Panc1 (cell line): ENCODE measurements at regions not wholly inside any gene's neighbourhood (a gene's known extent, or its start where the extent isn't known, plus 50 kb on each side); places are given as distances from the start of the nearest gene placed in this dataset.
"Not testable (repeated sequence)": the region's sequence is repeated elsewhere in the genome, so short reads cannot be mapped to it uniquely, and the experiment has no call there.

Experiments used
- ATAC-seq: fragments of 200-7000 bp; cut with Tn5 transposase; 2 replicates; pipeline ENCODE4 v1.9.1; 2020; ENCODE audit warnings: mild to moderate bottlenecking, moderate library complexity
- BruUV-seq: library from RNA; stranded (reverse); fragments of 400-500 nt; replicated peaks from 2 replicates; lab custom pipeline; 2021; lab: Mats Ljungman, UMichigan
- CTCF ChIA-PET: fragments of 300-600 bp; sonication (Branson Sonifier 250); formaldehyde crosslinking; loops from one replicate; lab custom pipeline; 2022; ENCODE audit warnings: antibody characterized with exemption; lab: Charles Lee
- POLR2A ChIA-PET: fragments of 300-600 bp; sonication (Branson Sonifier 250); formaldehyde crosslinking; loops from one replicate; lab custom pipeline; 2022; ENCODE audit warnings: antibody characterized with exemption; lab: Charles Lee
- DNase-seq: peaks from one replicate; pipeline ENCODE4 v3.0.0-alpha.2; 2010; ENCODE audit warnings: low read depth, low spot score
- H3K27ac ChIP-seq: 2 replicates; pipeline ENCODE4 v1.5.1; 2011; ENCODE audit warnings: mild to moderate bottlenecking, low read length, inconsistent platforms
- H3K27me3 ChIP-seq: fragments of 200-500 bp; sonication (Bioruptor generic); 2 replicates; pipeline ENCODE4 v1.6.0; 2014; ENCODE audit warnings: low read length, inconsistent platforms; ENCODE audit not compliant: control insufficient read depth, insufficient read depth
- H3K36me3 ChIP-seq: fragments of 200-500 bp; sonication (Bioruptor generic); 2 replicates; pipeline ENCODE4 v1.5.1; 2014; ENCODE audit warnings: inconsistent platforms, mild to moderate bottlenecking, low read length, moderate library complexity; ENCODE audit not compliant: control insufficient read depth, insufficient read depth
- H3K4me1 ChIP-seq: 2 replicates; pipeline ENCODE4 v1.5.1; 2011; ENCODE audit warnings: inconsistent platforms, mild to moderate bottlenecking, low read length, moderate library complexity; ENCODE audit not compliant: control insufficient read depth, insufficient read depth
- H3K4me3 ChIP-seq, 2 experiments: 2 replicates each; pipeline ENCODE4 v1.5.1; 2011 to 2012; ENCODE audit warnings: low read depth in 2 of 2, low read length in 2 of 2, mild to moderate bottlenecking in 2 of 2, inconsistent platforms in 1 of 2, moderate library complexity in 1 of 2
- H3K9me3 ChIP-seq: fragments of 200-500 bp; sonication (Bioruptor generic); 2 replicates; pipeline ENCODE4 v1.5.1; 2014; ENCODE audit warnings: low read depth, mild to moderate bottlenecking, inconsistent platforms, low read length, moderate library complexity; ENCODE audit not compliant: control insufficient read depth, insufficient read depth
- POLR2AphosphoS5 ChIP-seq: IDR thresholded peaks from 2 replicates; pipeline ENCODE4 v1.6.1; 2012; ENCODE audit warnings: mild to moderate bottlenecking, low read depth, low read length, moderate library complexity
- SIN3A ChIP-seq: IDR thresholded peaks from 2 replicates; pipeline ENCODE4 v1.6.1; 2012; ENCODE audit warnings: low read depth, mild to moderate bottlenecking, low read length, moderate library complexity, borderline replicate concordance; ENCODE audit not compliant: insufficient read depth
- TCF7L2 ChIP-seq: IDR thresholded peaks from 2 replicates; pipeline ENCODE4 v1.6.1; 2011; ENCODE audit warnings: mild to moderate bottlenecking, low read depth, low read length, inconsistent platforms
- in situ Hi-C: cut with HindIII; loops from 2 replicates; pipeline ENCODE4 v1.10.0; 2016; ENCODE audit warnings: low sequenced_read_pairs, low pct_unique_long_range_greater_than_20kb
- intact Hi-C: fragments of 100-400 bp; cut with micrococcal nuclease; formaldehyde crosslinking; loops from one replicate; pipeline ENCODE4 v1.10.0; 2022; ENCODE audit not compliant: unreplicated experiment
- TF ChIP-seq, protein P1 (sequence below), 2 experiments: IDR thresholded peaks; 2 replicates each; pipeline ENCODE4 v1.6.1; 2011 to 2012; ENCODE audit warnings: low read depth in 2 of 2, control low read depth in 1 of 2, low read length in 1 of 2, mild to moderate bottlenecking in 1 of 2, moderate library complexity in 1 of 2; ENCODE audit not compliant: insufficient read depth in 1 of 2
- TF ChIP-seq, protein P2 (sequence below): fragments of 450-650 bp; IDR thresholded peaks from 2 replicates; pipeline ENCODE4 v1.5.1; 2017; ENCODE audit warnings: mild to moderate bottlenecking

DNA sequence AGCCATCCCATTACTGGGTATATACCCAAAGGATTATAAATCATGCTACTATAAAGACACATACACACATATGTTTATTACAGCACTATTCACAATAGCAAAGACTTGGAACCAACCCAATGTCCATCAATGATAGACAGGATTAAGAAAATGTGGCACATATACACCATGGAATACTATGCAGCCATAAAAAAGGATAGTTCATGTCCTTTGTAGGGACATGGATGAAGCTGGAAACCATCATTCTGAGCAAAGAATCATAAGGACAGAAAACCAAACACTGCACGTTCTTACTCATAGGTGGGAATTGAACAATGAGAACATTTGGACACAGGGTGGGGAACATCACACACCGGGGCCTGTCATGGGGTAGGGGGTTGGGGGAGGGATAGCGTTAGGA, 60.3 kb upstream of the NMU start:
- BruUV-seq, H3K4me3 ChIP-seq, H3K36me3 ChIP-seq, intact Hi-C loops, H3K27ac ChIP-seq, ATAC-seq, CTCF ChIA-PET, H3K27me3 ChIP-seq, H3K4me1 ChIP-seq, POLR2A ChIA-PET, H3K9me3 ChIP-seq, DNase-seq, in situ Hi-C loops: not testable (repeated sequence)

DNA sequence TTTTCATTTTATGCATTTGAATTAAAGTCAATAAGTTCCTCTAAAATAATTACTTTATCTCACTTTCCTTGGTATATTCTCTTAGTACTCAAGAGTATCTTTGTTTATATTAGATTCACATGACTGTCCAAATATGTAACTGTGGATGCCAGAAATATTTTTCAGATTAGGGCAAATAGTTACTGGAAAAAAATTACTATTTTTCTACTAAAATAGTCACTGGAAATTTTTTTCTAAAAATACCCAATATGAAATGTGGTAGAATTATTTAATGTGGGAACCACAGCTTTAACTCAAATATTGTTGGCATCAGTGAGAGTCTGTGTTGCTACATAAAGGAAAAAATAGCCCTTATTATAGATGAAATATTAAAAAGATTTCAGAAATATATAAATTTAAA, 70.4 kb upstream of the NMU start:
- in situ Hi-C loops: no loop called here
- no TSS peak for BruUV-seq
- no peaks in the 10 kb centered on the region for H3K27me3 ChIP-seq
- ChIA-PET POLR2A (no interaction called here), CTCF (no interaction called here)
- DNase-seq (no peak), ATAC-seq (no peak)
- no peaks in the 10 kb centered on the region for H3K4me1 ChIP-seq
- TF ChIP-seq SIN3A: no peak
- TF ChIP-seq, protein P1, sequence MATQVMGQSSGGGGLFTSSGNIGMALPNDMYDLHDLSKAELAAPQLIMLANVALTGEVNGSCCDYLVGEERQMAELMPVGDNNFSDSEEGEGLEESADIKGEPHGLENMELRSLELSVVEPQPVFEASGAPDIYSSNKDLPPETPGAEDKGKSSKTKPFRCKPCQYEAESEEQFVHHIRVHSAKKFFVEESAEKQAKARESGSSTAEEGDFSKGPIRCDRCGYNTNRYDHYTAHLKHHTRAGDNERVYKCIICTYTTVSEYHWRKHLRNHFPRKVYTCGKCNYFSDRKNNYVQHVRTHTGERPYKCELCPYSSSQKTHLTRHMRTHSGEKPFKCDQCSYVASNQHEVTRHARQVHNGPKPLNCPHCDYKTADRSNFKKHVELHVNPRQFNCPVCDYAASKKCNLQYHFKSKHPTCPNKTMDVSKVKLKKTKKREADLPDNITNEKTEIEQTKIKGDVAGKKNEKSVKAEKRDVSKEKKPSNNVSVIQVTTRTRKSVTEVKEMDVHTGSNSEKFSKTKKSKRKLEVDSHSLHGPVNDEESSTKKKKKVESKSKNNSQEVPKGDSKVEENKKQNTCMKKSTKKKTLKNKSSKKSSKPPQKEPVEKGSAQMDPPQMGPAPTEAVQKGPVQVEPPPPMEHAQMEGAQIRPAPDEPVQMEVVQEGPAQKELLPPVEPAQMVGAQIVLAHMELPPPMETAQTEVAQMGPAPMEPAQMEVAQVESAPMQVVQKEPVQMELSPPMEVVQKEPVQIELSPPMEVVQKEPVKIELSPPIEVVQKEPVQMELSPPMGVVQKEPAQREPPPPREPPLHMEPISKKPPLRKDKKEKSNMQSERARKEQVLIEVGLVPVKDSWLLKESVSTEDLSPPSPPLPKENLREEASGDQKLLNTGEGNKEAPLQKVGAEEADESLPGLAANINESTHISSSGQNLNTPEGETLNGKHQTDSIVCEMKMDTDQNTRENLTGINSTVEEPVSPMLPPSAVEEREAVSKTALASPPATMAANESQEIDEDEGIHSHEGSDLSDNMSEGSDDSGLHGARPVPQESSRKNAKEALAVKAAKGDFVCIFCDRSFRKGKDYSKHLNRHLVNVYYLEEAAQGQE (IDR thresholded peaks at IDR 0.05; ENCODE audit: insufficient read depth in 1 of 2, low read depth in 2 of 2, low read length in 1 of 2): no peak
- TF ChIP-seq, protein P2, sequence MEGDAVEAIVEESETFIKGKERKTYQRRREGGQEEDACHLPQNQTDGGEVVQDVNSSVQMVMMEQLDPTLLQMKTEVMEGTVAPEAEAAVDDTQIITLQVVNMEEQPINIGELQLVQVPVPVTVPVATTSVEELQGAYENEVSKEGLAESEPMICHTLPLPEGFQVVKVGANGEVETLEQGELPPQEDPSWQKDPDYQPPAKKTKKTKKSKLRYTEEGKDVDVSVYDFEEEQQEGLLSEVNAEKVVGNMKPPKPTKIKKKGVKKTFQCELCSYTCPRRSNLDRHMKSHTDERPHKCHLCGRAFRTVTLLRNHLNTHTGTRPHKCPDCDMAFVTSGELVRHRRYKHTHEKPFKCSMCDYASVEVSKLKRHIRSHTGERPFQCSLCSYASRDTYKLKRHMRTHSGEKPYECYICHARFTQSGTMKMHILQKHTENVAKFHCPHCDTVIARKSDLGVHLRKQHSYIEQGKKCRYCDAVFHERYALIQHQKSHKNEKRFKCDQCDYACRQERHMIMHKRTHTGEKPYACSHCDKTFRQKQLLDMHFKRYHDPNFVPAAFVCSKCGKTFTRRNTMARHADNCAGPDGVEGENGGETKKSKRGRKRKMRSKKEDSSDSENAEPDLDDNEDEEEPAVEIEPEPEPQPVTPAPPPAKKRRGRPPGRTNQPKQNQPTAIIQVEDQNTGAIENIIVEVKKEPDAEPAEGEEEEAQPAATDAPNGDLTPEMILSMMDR: no peak
- TF ChIP-seq POLR2AphosphoS5: no peak
- TF ChIP-seq TCF7L2: no peak
- H3K27ac ChIP-seq: no peak overlapping the region
- no peaks in the 10 kb centered on the region for H3K36me3 ChIP-seq
- H3K4me3 ChIP-seq: no peak overlapping the region
- intact Hi-C loops: no loop called here
- no peaks in the 10 kb centered on the region for H3K9me3 ChIP-seq

DNA sequence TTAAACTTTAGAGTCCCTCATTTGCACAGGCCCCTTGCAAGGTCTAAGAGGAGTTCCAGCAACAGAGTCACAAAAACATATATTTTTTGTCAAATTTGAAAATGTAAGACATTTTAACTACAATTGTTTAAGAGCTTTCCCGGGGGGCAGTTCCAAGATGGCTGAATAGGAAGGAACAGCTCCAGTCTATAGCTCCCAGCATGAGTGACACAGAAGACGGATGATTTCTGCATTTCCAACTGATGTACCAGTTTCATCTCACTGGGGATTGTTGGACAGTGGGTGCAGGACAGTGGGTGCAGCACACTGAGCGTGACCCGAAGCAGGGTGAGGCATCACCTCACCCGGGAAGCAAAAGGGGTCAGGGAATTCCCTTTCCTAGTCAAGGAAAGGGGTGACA, 71.4 kb upstream of the NMU start:
- ATAC-seq: no peak
- Histone ChIP-seq H3K36me3 (no peaks in the 10 kb centered on the region), H3K4me1 (no peaks in the 10 kb centered on the region), H3K27ac (no peak overlapping the region), H3K4me3 (peak overlapping the region in 1 of 2 experiments; percentile 11; a peak in 1 of 4 replicates), H3K27me3 (no peaks in the 10 kb centered on the region), H3K9me3 (no peaks in the 10 kb centered on the region)
- DNase-seq: no peak
- ChIA-PET CTCF (no interaction called here), POLR2A (no interaction called here)
- intact Hi-C loops: no loop called here
- TF ChIP-seq POLR2AphosphoS5: no peak
- TF ChIP-seq, protein P2: no peak
- TF ChIP-seq TCF7L2: no peak
- TF ChIP-seq, protein P1 (IDR thresholded peaks at IDR 0.05; ENCODE audit: insufficient read depth in 1 of 2, low read depth in 2 of 2, low read length in 1 of 2): no peak
- no peak for TF ChIP-seq SIN3A
- no TSS peak for BruUV-seq
- in situ Hi-C loops: no loop called here

DNA sequence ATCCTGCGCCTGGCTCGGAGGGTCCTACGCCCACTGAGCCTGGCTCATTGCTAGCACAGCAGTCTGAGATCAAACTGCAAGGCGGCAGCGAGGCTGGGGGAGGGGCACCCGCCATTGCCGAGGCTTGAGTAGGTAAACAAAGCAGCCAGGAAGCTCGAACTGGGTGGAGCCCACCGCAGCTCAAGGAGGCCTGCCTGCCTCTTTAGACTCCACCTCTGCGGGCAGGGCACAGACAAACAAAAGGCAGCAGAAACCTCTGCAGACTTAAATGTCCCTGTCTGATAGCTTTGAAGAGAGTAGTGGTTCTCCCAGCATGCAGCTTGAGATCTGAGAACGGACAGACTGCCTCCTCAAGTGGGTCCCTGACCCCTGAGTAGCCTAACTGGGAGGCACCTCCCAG, 71.9 kb upstream of the NMU start:
- in situ Hi-C loops, H3K36me3 ChIP-seq, H3K9me3 ChIP-seq, POLR2A ChIA-PET, H3K4me1 ChIP-seq, intact Hi-C loops, ATAC-seq, CTCF ChIA-PET, H3K27me3 ChIP-seq, DNase-seq, H3K27ac ChIP-seq, BruUV-seq: not testable (repeated sequence)
- peak overlapping the region in 1 of 2 experiments; percentile 11; a peak in 1 of 4 replicates for H3K4me3 ChIP-seq
